Motor neuron (in vitro differentiated cells): ENCODE measurements at regions not wholly inside any gene's neighbourhood (a gene's known extent, or its start where the extent isn't known, plus 50 kb on each side); places are given as distances from the start of the nearest gene placed in this dataset.
A peak's percentile ranks its signal among the peaks of the same experiment; 100 is the strongest.
"Not testable (repeated sequence)": the region's sequence is repeated elsewhere in the genome, so short reads cannot be mapped to it uniquely, and the experiment has no call there.

Experiments used
- ATAC-seq, 8 experiments: fragments of 200-7000 bp; cut with Tn5 transposase; replicated peaks in 6 of 8; 2 replicates each; pipeline ENCODE4 v1.8.0; 2021; ENCODE audit warnings: mild to moderate bottlenecking in 8 of 8, moderate library complexity in 8 of 8
- H3K27ac ChIP-seq, 2 donors: fragments of 250-450 bp; sonication (Bioruptor Pico); 2 replicates each; pipeline ENCODE4 v1.9.0; 2021; ENCODE audit warnings: antibody characterized with exemption in 2 of 2, mild to moderate bottlenecking in 2 of 2, moderate library complexity in 1 of 2
- H3K4me1 ChIP-seq, 2 donors: fragments of 250-450 bp; sonication (Bioruptor Pico); replicated peaks in 1 of 2; 2 replicates each; pipeline ENCODE4 v1.6.1; 2021; ENCODE audit warnings: antibody characterized with exemption in 2 of 2, mild to moderate bottlenecking in 2 of 2, moderate library complexity in 1 of 2
- H3K4me3 ChIP-seq, 5 donors: fragments of 250-450 bp; sonication (Bioruptor Pico); 2 replicates each; pipeline ENCODE4 v1.9.0; 2021; ENCODE audit warnings: antibody characterized with exemption in 5 of 5, mild to moderate bottlenecking in 5 of 5, moderate library complexity in 4 of 5
- WGBS, 10 experiments: fragments of 450-650 bp; shearing (Covaris generic); methylation state at CpG; one replicate each; pipeline ENCODE4 v1.0.0; 2022; 5-methylcytosine and 5-hydroxymethylcytosine counted together
- in situ Hi-C, 9 experiments: fragments of 400-800 bp; cut with MboI; loops; one replicate each; pipeline ENCODE4 v1.15.0; 2021; ENCODE audit warnings: low sequenced_read_pairs in 9 of 9, low pct_unique_long_range_greater_than_20kb in 2 of 9; ENCODE audit not compliant: unreplicated experiment in 9 of 9

DNA sequence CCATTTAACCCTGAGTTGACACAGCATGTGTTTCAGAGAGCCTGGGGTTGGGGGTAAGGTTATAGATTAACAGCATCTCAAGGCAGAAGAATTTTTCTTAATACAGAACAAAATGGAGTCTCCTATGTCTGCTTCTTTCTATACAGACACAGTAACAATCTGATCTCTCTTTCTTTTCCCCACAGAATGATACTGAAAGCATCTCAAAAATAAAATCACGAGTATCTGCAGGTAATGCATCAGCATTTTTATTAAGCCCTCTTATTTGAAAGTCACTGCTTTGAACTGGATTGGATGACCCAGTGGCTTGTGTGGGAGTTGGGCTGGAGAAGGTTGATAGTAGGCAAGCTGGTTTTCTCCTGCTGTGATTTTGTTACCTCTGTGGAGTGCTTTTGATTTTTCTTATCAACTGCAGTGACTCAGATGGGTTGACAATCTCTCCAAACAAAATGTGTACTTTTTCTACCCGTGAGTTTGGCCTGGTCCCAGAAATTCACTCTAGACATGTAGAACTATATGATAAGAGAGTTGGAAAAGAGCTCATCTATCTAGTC, 253.5 kb upstream of the PRKCQ start:
- H3K27ac ChIP-seq: no peak overlapping the region
- WGBS, 10 experiments: 0 to 83% (median 48%) methylated on average over 1 to 2 of the region's 2 CpGs; no CpG with 5 or more reads in 5 of the 10 experiments
- no peak for ATAC-seq
- H3K4me1 ChIP-seq: peaks cover 9 to 24% of the 10 kb centered on the region in 2 donors
- H3K4me3 ChIP-seq: no peak overlapping the region
- in situ Hi-C loops: no loop called here

- H3K27ac ChIP-seq, H3K4me3 ChIP-seq, in situ Hi-C loops, ATAC-seq: not testable (repeated sequence)
- H3K4me1 ChIP-seq: peaks cover 9 to 28% of the 10 kb centered on the region in 2 donors
- WGBS, 10 experiments: 0 to 100% (median 92%) methylated on average over 1 to 2 of the region's 4 CpGs; no CpG with 5 or more reads in 5 of the 10 experiments
These were observed 250.9 kb upstream of the PRKCQ start for GRCh38 chr10:6830981-6831380.

DNA sequence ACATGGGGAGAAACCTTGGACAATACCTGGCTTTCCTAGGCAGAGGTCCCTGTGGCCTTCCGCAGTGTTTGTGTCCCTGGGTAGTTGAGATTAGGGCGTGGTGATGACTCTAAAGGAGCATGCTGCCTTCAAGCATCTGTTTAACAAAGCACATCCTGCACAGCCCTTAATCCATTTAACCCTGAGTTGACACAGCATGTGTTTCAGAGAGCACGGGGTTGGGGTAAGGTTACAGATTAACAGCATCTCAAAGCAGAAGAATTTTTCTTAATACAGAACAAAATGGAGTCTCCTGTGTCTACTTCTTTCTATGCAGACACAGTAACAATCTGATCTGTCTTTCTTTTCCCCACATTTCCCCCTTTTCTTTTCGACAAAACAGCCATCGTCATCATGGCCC, 244.7 kb upstream of the PRKCQ start:
- H3K4me1 ChIP-seq: peaks cover 5 to 13% of the 10 kb centered on the region in 2 donors
- WGBS, 10 experiments: no CpG with 5 or more reads among the region's 5 CpGs
- H3K4me3 ChIP-seq, ATAC-seq, in situ Hi-C loops, H3K27ac ChIP-seq: not testable (repeated sequence)

GRCh38 chr10:6823770-6824169, 243.7 kb upstream of the PRKCQ start:
- ATAC-seq: no peak
- WGBS, 10 experiments: 0 to 13% (median 0%) methylated on average over 1 of the region's 1 CpG; no CpG with 5 or more reads in 3 of the 10 experiments

GRCh38 chr10:6819301-6819700, 239.2 kb upstream of the PRKCQ start:
- ATAC-seq: no peak
- Histone ChIP-seq H3K4me3 (no peak overlapping the region), H3K4me1 (no peaks in the 10 kb centered on the region), H3K27ac (no peak overlapping the region)
- in situ Hi-C loops: no loop called here
- WGBS, 10 experiments: 68 to 100% (median 80%) methylated on average over 1 to 6 of the region's 10 CpGs; no CpG with 5 or more reads in 5 of the 10 experiments

More at GRCh38 chr10:6823770-6824169, 243.7 kb upstream of the PRKCQ start:
- H3K4me1 ChIP-seq: peaks cover 0 to 5% of the 10 kb centered on the region in 2 donors
- H3K27ac ChIP-seq: no peak overlapping the region
- H3K4me3 ChIP-seq: no peak overlapping the region
- in situ Hi-C loops: no loop called here

GRCh38 chr10:6817770-6818169, 237.7 kb upstream of the PRKCQ start:
- H3K4me3 ChIP-seq: no peak overlapping the region
- peak in 1 of 8 experiments; percentile 80 for ATAC-seq
- no peaks in the 10 kb centered on the region for H3K4me1 ChIP-seq
- H3K27ac ChIP-seq: no peak overlapping the region
- 33 to 94% (median 80%) methylated on average over 1 to 4 of the region's 4 CpGs; no CpG with 5 or more reads in 3 of the 10 experiments for WGBS, 10 experiments
- in situ Hi-C loops: no loop called here

DNA sequence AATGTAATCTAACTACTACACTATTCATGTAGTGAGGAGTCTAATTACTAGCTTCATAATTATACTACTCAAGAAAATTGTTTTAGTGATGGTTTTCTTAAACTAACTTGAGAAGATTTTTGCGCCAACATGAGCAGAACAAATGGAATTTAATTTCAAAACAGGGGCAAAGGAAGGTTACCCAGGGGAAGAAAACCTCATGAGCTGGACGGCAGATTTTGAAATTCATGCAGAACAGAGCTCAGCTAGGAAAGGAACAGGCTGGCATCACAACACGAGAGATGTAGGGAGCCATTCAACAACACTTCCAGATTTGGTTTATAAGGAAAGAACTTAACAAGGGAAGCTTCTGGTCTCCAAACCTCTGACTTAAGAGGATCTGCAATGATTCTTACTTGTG, 235.3 kb upstream of the PRKCQ start:
- WGBS, 10 experiments: 48 to 100% (median 72%) methylated on average over 1 to 3 of the region's 3 CpGs
- no peak overlapping the region for H3K27ac ChIP-seq
- in situ Hi-C loops: no loop called here
- H3K4me1 ChIP-seq: no peaks in the 10 kb centered on the region
- no peak for ATAC-seq
- no peak overlapping the region for H3K4me3 ChIP-seq

DNA sequence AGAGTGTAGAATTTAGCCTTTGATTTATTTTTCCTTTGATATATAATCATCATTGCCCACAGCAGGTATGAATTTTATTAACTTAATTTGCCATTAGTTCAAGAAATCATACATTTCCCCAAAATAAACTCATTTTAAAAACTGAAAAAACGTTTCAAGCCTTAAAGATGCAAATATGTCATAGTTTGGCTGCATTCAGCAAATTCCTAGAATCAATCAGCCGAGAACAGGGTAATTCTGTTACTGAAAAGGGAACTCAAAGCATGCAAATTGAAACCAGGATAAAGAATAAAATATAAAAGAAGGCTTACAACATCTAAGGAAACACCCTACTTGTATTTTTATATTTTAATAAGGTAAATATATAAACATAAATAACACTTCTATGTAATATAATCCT, 233.8 kb upstream of the PRKCQ start:
- ATAC-seq: peak in 1 of 8 experiments; percentile 15
- no peak overlapping the region for H3K4me3 ChIP-seq
- no peak overlapping the region for H3K27ac ChIP-seq
- no peaks in the 10 kb centered on the region for H3K4me1 ChIP-seq
- 5 to 89% (median 23%) methylated on average over 1 to 2 of the region's 2 CpGs for WGBS, 10 experiments
- in situ Hi-C loops: no loop called here

DNA sequence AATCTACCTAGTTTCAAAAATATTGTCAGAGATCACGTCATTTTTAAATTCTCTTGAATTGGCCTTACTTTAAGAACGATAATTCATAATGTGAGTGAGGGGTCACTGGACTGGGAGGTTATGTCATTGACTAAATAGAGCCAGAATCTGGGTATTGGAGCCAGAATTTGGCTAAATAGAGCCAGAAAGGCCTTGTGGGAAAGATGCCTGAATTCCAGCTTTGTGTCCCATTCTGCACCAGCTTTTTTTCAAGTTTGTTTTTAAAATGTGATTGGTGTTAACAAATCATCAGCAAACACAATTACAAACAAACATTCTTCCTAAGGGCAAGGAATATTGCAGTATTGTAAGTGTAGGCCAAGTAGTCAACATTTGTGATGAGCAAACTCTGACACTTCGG, 233.2 kb upstream of the PRKCQ start:
- H3K4me3 ChIP-seq: no peak overlapping the region
- H3K4me1 ChIP-seq: no peaks in the 10 kb centered on the region
- no peak for ATAC-seq
- in situ Hi-C loops: no loop called here
- WGBS, 10 experiments: 0 to 73% (median 37%) methylated on average over 1 to 3 of the region's 3 CpGs; no CpG with 5 or more reads in 1 of the 10 experiments
- no peak overlapping the region for H3K27ac ChIP-seq

DNA sequence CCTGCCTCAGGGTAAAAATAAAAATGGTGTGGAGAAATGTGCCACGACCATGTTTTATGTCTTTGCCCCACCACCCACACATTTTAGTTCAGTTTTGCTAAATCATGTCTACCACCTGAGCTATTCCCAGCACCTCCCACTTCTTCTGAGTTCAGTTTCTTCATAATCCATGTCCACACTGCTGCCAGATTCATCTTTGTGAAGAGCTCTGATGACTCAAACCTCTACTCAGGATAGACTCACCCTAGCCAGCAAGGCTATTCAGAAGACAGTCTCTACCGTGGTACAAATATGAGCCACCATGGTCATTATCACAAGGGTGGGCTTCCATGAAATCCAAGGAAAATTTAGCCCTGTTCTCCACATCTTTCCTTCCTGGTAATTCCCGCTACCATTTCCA, 231.1 kb upstream of the PRKCQ start:
- H3K27ac ChIP-seq: no peak overlapping the region
- ATAC-seq: no peak
- 0 to 100% (median 70%) methylated on average over 1 to 2 of the region's 3 CpGs; no CpG with 5 or more reads in 1 of the 10 experiments for WGBS, 10 experiments
- H3K4me3 ChIP-seq: no peak overlapping the region
- no peaks in the 10 kb centered on the region for H3K4me1 ChIP-seq
- in situ Hi-C loops: no loop called here

- Histone ChIP-seq H3K27ac (no peak overlapping the region), H3K4me1 (no peaks in the 10 kb centered on the region), H3K4me3 (no peak overlapping the region)
- no peak for ATAC-seq
- WGBS, 10 experiments: 60 to 100% (median 85%) methylated on average over 1 of the region's 1 CpG; no CpG with 5 or more reads in 6 of the 10 experiments
- in situ Hi-C loops: no loop called here
These were observed 223.3 kb upstream of the PRKCQ start for GRCh38 chr10:6803427-6803783.

DNA sequence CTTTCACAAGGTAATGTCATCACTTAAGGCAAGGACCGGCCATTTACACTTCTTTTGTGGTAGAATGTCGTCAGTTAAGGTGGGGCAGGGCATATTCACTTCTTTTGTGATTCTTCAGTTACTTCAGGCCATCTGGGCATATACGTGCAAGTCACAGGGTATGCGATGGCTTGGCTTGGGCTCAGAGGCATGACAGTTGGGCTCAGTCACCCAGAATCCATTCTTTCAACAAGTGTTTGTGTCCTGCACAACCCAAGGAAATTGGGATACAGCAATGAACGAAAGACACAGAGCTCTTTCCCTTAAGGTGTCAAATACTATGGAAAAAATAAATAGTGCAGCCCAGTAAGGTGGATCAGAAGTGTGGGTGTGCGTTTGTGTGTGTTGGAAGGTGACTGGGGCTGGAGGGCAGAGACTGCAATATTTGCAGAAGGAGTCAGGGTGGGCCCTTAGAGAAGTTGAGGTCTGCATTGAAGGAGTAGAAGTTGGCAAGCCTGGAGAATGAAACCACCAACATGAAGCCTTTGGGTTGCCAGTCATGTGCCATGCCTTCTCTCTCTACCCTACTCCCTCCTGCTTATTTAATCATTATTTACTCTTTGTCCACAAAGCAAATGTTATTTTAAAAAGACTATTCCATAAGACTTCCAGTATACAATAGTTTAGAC, 222.8 kb upstream of the PRKCQ start:
- no peak overlapping the region for H3K4me3 ChIP-seq
- no peak overlapping the region for H3K27ac ChIP-seq
- in situ Hi-C loops: no loop called here
- no peaks in the 10 kb centered on the region for H3K4me1 ChIP-seq
- no peak for ATAC-seq
- WGBS, 10 experiments: 6 to 93% (median 71%) methylated on average over 1 to 6 of the region's 6 CpGs; no CpG with 5 or more reads in 3 of the 10 experiments

DNA sequence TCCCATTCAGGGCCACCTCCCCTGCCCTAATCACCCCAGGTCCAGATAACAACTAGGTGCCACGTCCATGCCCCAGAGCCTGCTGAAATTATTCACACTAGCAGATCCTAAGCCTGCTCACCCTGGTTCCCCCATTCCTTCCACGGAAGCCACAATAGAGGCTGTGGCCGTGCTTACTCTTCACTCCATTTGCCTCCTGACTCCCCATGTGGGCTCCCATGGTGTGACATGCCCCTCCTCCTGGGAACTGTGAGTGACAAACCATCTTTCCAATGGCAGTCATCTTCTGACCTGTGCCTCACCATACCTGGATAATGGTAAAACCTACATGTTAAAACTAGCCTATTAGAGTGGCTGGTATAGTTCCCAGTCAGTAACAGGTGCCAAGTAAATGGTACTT, 216.2 kb upstream of the PRKCQ start:
- H3K27ac ChIP-seq: no peak overlapping the region
- in situ Hi-C loops: loop anchor here in 1 of 9 experiments (25.0 kb wide), 1 partner anchor 616 kb away; the partner anchor contains the start of gene SFMBT2
- WGBS, 10 experiments: 33 to 100% (median 80%) methylated on average over 1 to 2 of the region's 3 CpGs; no CpG with 5 or more reads in 3 of the 10 experiments
- no peak overlapping the region for H3K4me3 ChIP-seq
- peaks cover 0 to 7% of the 10 kb centered on the region in 2 donors for H3K4me1 ChIP-seq
- no peak for ATAC-seq
